K562 (cell line): ENCODE measurements at regions not wholly inside any gene's neighbourhood (a gene's known extent, or its start where the extent isn't known, plus 50 kb on each side); places are given as distances from the start of the nearest gene placed in this dataset.

Experiments
- ATAC-seq: fragments of 200-7000 bp; cut with Tn5 transposase; 3 replicates; pipeline ENCODE4 v1.9.1; 2020; ENCODE audit warnings: moderate library complexity
- BruUV-seq: library from RNA; stranded (reverse); fragments of 400-500 nt; replicated peaks from 2 replicates; lab custom pipeline; 2021; lab: Mats Ljungman, UMichigan
- CTCF ChIA-PET: fragments of 300-600 bp; formaldehyde crosslinking; extraction: SDS; loops from one replicate; lab custom pipeline; 2021; ENCODE audit warnings: low intra/inter-chr PET ratio; lab: Yijun Ruan, JAX
- POLR2A ChIA-PET: fragments of 300-600, 350-650 bp; sonication (Branson Sonifier 250); formaldehyde crosslinking; extraction: SDS; loops from one replicate; lab custom pipeline; 2021; ENCODE audit warnings: antibody characterized with exemption, inconsistent platforms; lab: Yijun Ruan, JAX
- DNase-seq, 4 experiments: peaks; one replicate each; pipeline versions ENCODE4 v3.0.0 to v3.0.0-alpha.2; 2011 to 2018; ENCODE audit warnings: low spot score in 3 of 4, mixed read lengths in 3 of 4; ENCODE audit errors: extremely low read depth in 1 of 4
- FAIRE-seq: peaks from 2 replicates; lab custom pipeline; 2011; peaks lifted over from hg19 to GRCh38; lab: Jason Lieb, UNC
- H2AFZ ChIP-seq: 2 replicates; pipeline ENCODE4 v1.6.0; 2011; ENCODE audit warnings: low read depth, low read length, control low read depth, inconsistent platforms
- H3K27ac ChIP-seq: fragments of 200-600 bp; 3 replicates; pipeline ENCODE4 v1.8.0; 2011; ENCODE audit warnings: low read depth, mild to moderate bottlenecking, control low read depth, inconsistent platforms, low read length, moderate library complexity, mixed read lengths; ENCODE audit errors: extremely low read depth
- H3K27me3 ChIP-seq, 2 experiments: fragments of 300-600 bp in 1 of 2; 2 replicates in 1 of 2; 3 replicates in 1 of 2; pipeline versions ENCODE4 v1.6.0 to v1.8.0; 2011; ENCODE audit warnings: inconsistent platforms in 2 of 2, low read length in 2 of 2, mild to moderate bottlenecking in 1 of 2, mixed read lengths in 1 of 2, moderate library complexity in 1 of 2; ENCODE audit not compliant: control insufficient read depth in 2 of 2, insufficient read depth in 2 of 2
- H3K36me3 ChIP-seq: fragments of 300-600 bp; 3 replicates; pipeline ENCODE4 v1.8.0; 2011; ENCODE audit warnings: mild to moderate bottlenecking, low read length, inconsistent platforms; ENCODE audit not compliant: control insufficient read depth, insufficient read depth
- H3K4me1 ChIP-seq, 2 experiments: fragments of 200-600 bp in 1 of 2; replicated peaks in 1 of 2; 2 replicates in 1 of 2; 3 replicates in 1 of 2; pipeline versions ENCODE4 v1.5.1 to v1.8.0; 2011; ENCODE audit warnings: inconsistent platforms in 2 of 2, low read length in 2 of 2, mild to moderate bottlenecking in 1 of 2, mixed read lengths in 1 of 2, moderate library complexity in 1 of 2; ENCODE audit not compliant: control insufficient read depth in 2 of 2, insufficient read depth in 2 of 2
- H3K4me2 ChIP-seq: 2 replicates; pipeline ENCODE4 v1.6.1; 2011; ENCODE audit warnings: low read length, control low read depth, inconsistent platforms, mixed read lengths; ENCODE audit not compliant: insufficient read depth
- H3K4me3 ChIP-seq: fragments of 200-600 bp; sonication (generic), shearing (Covaris generic); 2 replicates; pipeline ENCODE4 v1.5.1; 2016; ENCODE audit warnings: control low read depth, inconsistent platforms
- H3K79me2 ChIP-seq: fragments of 200-600 bp; 3 replicates; pipeline ENCODE4 v1.8.0; 2011; ENCODE audit warnings: low read length, inconsistent platforms; ENCODE audit not compliant: control insufficient read depth, insufficient read depth
- H3K9ac ChIP-seq, 2 experiments: 2 replicates each; pipeline versions ENCODE4 v1.6.0 to v1.6.1; 2011; ENCODE audit warnings: low read depth in 2 of 2, low read length in 2 of 2, control low read depth in 1 of 2, inconsistent platforms in 1 of 2, mild to moderate bottlenecking in 1 of 2, mixed read lengths in 1 of 2; ENCODE audit not compliant: insufficient read depth in 1 of 2
- H3K9me1 ChIP-seq: one replicate; pipeline ENCODE4 v1.6.0; 2011; ENCODE audit warnings: inconsistent platforms, mild to moderate bottlenecking, low read length, moderate library complexity; ENCODE audit not compliant: control insufficient read depth, insufficient read depth
- H3K9me3 ChIP-seq: replicated peaks from 2 replicates; pipeline ENCODE4 v1.5.1; 2011; ENCODE audit warnings: low read depth, low read length, inconsistent platforms; ENCODE audit not compliant: control insufficient read depth, insufficient read depth
- H4K20me1 ChIP-seq: replicated peaks from 2 replicates; pipeline ENCODE4 v1.6.1; 2011; ENCODE audit warnings: low read length, inconsistent platforms, mixed read lengths; ENCODE audit not compliant: control insufficient read depth, insufficient read depth
- ATF3 ChIP-seq, 2 experiments: fragments of 450-650 bp in 1 of 2; sonication (generic) in 1 of 2; formaldehyde crosslinking in 1 of 2; IDR thresholded peaks in 1 of 2; conservative IDR thresholded peaks in 1 of 2; 2 replicates each; pipeline versions ENCODE4 v1.6.1 to v1.8.1; 2016 to 2023; ENCODE audit warnings: mild to moderate bottlenecking in 2 of 2, moderate library complexity in 2 of 2, inconsistent platforms in 1 of 2, missing genetic modification reagents in 1 of 2
- TEAD2 ChIP-seq: fragments of 450-650 bp; IDR thresholded peaks from 2 replicates; pipeline ENCODE4 v1.6.1; 2016; ENCODE audit warnings: missing genetic modification characterization, control low read depth, missing compliant biosample characterization
- ZNF41 ChIP-seq: fragments of 250-450 bp; sonication (Bioruptor Pico); conservative IDR thresholded peaks from 2 replicates; pipeline ENCODE4 v1.4.0; 2020; ENCODE audit warnings: mild to moderate bottlenecking
- WGBS: fragments of 100-300 bp; shearing (Covaris generic); methylation state at CpG from one replicate; pipeline ENCODE4 v1.1.6; 2016; ENCODE audit warnings: low coverage, mixed read lengths; ENCODE audit not compliant: insufficient coverage; ENCODE audit errors: missing lambda C conversion rate; 5-methylcytosine and 5-hydroxymethylcytosine counted together
- in situ Hi-C: fragments of 300-500 bp; cut with MboI; formaldehyde crosslinking; loops from 4 replicates; pipeline ENCODE4 v1.15.0; 2018; ENCODE audit warnings: inconsistent platforms, mixed read lengths
- intact Hi-C: fragments of 100-400 bp; cut with micrococcal nuclease; formaldehyde crosslinking; loops from 2 replicates; pipeline ENCODE4 v1.14.2; 2022
- TF ChIP-seq, protein P1 (sequence below): fragments of 450-650 bp; IDR thresholded peaks from 2 replicates; pipeline ENCODE4 v1.6.1; 2017; ENCODE audit warnings: antibody characterized with exemption

- TF ChIP-seq ATF3 (IDR thresholded peaks at IDR 0.05) (no peak), ATF3 (CRISPR knock-in tag; conservative IDR thresholded peaks at IDR 0.05) (no peak), ZNF41 (CRISPR knock-in tag) (no peak)
- TF ChIP-seq, protein P1, sequence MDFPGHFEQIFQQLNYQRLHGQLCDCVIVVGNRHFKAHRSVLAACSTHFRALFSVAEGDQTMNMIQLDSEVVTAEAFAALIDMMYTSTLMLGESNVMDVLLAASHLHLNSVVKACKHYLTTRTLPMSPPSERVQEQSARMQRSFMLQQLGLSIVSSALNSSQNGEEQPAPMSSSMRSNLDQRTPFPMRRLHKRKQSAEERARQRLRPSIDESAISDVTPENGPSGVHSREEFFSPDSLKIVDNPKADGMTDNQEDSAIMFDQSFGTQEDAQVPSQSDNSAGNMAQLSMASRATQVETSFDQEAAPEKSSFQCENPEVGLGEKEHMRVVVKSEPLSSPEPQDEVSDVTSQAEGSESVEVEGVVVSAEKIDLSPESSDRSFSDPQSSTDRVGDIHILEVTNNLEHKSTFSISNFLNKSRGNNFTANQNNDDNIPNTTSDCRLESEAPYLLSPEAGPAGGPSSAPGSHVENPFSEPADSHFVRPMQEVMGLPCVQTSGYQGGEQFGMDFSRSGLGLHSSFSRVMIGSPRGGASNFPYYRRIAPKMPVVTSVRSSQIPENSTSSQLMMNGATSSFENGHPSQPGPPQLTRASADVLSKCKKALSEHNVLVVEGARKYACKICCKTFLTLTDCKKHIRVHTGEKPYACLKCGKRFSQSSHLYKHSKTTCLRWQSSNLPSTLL: no peak
Measured at GRCh38 chr18:24986666-24987302, 365.2 kb downstream of the ZNF521 start (continued).

- H3K9ac ChIP-seq: no peak overlapping the region
- no peaks in the 10 kb centered on the region for H4K20me1 ChIP-seq
- DNase-seq: no peak
- POLR2A ChIA-PET: interaction anchor here (0.6 to 1.3 kb wide), 2 partner anchors 27 to 35 kb away, joined by 3 read pairs; no protein-coding TSS in a partner anchor
- H3K27ac ChIP-seq: no peak overlapping the region
- no peak for ATAC-seq
- no peaks in the 10 kb centered on the region for H3K9me3 ChIP-seq
- BruUV-seq: no TSS peak
- H3K4me2 ChIP-seq: no peak overlapping the region
- CTCF ChIA-PET: no interaction called here
- in situ Hi-C loops (no loop called here), intact Hi-C loops (no loop called here)
- whole genome bisulfite sequencing: 2% methylated on average over 9 of the region's 9 CpGs
- H3K79me2 ChIP-seq: no peaks in the 10 kb centered on the region
- H3K36me3 ChIP-seq: no peaks in the 10 kb centered on the region
- no peaks in the 10 kb centered on the region for H3K9me1 ChIP-seq
- no peaks in the 10 kb centered on the region for H3K27me3 ChIP-seq
- FAIRE-seq: no peak
- no peaks in the 10 kb centered on the region for H3K4me1 ChIP-seq
- no peak for TF ChIP-seq TEAD2 (tag)
- no peak overlapping the region for H3K4me3 ChIP-seq
- H2AFZ ChIP-seq: no peak overlapping the region
Measured at GRCh38 chr18:24987303-24988252, 364.4 kb downstream of the ZNF521 start.
